ENCODE measurements at regions not wholly inside any gene's neighbourhood (a gene's known extent, or its start where the extent isn't known, plus 50 kb on each side); places are given as distances from the start of the nearest gene placed in this dataset.

DNA sequence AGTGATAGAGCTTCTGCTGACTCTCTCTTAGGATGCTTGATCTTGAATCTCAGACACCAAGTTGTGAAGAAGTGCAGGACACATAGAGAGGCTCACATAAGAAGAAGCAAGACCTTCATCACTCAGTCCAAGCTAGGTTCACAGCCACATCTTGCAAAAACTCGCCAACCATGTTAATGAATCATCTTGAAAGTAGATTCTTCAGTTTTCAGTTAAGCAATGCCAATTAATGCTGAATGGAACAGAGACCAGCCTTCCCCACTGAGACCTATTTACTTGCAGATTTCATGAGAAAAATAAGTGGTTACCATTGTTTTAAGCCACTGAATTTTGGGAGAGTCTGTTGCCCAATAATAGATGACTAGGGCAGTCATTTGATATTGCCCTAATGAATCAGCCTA, 217.7 kb upstream of the EDIL3 start:
- TF ChIP-seq POLR2AphosphoS5 (IDR thresholded peaks at IDR 0.05; ENCODE audit: low read depth, low read length), result no peak
- TF ChIP-seq, protein P1, sequence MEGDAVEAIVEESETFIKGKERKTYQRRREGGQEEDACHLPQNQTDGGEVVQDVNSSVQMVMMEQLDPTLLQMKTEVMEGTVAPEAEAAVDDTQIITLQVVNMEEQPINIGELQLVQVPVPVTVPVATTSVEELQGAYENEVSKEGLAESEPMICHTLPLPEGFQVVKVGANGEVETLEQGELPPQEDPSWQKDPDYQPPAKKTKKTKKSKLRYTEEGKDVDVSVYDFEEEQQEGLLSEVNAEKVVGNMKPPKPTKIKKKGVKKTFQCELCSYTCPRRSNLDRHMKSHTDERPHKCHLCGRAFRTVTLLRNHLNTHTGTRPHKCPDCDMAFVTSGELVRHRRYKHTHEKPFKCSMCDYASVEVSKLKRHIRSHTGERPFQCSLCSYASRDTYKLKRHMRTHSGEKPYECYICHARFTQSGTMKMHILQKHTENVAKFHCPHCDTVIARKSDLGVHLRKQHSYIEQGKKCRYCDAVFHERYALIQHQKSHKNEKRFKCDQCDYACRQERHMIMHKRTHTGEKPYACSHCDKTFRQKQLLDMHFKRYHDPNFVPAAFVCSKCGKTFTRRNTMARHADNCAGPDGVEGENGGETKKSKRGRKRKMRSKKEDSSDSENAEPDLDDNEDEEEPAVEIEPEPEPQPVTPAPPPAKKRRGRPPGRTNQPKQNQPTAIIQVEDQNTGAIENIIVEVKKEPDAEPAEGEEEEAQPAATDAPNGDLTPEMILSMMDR (CRISPR knock-in tag; IDR thresholded peaks at IDR 0.05), result no peak

Data from HepG2 (cell line).